ENCODE measurements at regions not wholly inside any gene's neighbourhood (a gene's known extent, or its start where the extent isn't known, plus 50 kb on each side); places are given as distances from the start of the nearest gene placed in this dataset.

- Histone ChIP-seq H3K9me2 (ENCODE audit: insufficient read depth) (no peaks in the 10 kb centered on the region), H3F3A (ENCODE audit: insufficient read depth, low read depth) (no peaks in the 10 kb centered on the region), H3K27me3 (ENCODE audit: insufficient read depth, low read depth) (no peaks in the 10 kb centered on the region), H3K9me3 (ENCODE audit: insufficient read depth, low read depth) (no peaks in the 10 kb centered on the region), H3K4me3 (no peak overlapping the region), H3K79me2 (ENCODE audit: low read depth) (no peaks in the 10 kb centered on the region), H3K27ac (no peak overlapping the region), H3K4me1 (replicated peaks; ENCODE audit: insufficient read depth) (no peaks in the 10 kb centered on the region), H4K20me1 (ENCODE audit: insufficient read depth) (no peaks in the 10 kb centered on the region), H3K4me2 (no peak overlapping the region), H2AFZ (no peak overlapping the region), H3K36me3 (ENCODE audit: low read depth) (no peaks in the 10 kb centered on the region)
- POLR2A ChIA-PET (ENCODE audit: unreplicated experiment): no interaction called here
- no TSS peak for BruUV-seq (replicated peaks)
- no peak for DNase-seq
- intact Hi-C loops (cut with micrococcal nuclease; ENCODE audit: unreplicated experiment): no loop called here
- CTCF ChIA-PET: interaction anchor here (0.7 kb wide), 1 partner anchor 106 kb away, joined by 4 read pairs; no protein-coding TSS in a partner anchor
- no peak for TF ChIP-seq EZH2 (IDR thresholded peaks at IDR 0.05; ENCODE audit: low read depth)
- TF ChIP-seq CTCF (conservative IDR thresholded peaks at IDR 0.05): peak; percentile 34; the same call in 1 of the 2 replicates
Measured at GRCh38 chr6:93036835-93037234, 382.5 kb downstream of the EPHA7 start.

GRCh38 chr6:93035756-93036155, 383.6 kb downstream of the EPHA7 start:
- BruUV-seq (replicated peaks): no TSS peak
- Histone ChIP-seq H3K27me3 (ENCODE audit: insufficient read depth, low read depth) (no peaks in the 10 kb centered on the region), H2AFZ (no peak overlapping the region), H3F3A (ENCODE audit: insufficient read depth, low read depth) (no peaks in the 10 kb centered on the region), H3K27ac (no peak overlapping the region), H3K4me2 (no peak overlapping the region), H3K9me2 (ENCODE audit: insufficient read depth) (no peaks in the 10 kb centered on the region), H3K4me1 (replicated peaks; ENCODE audit: insufficient read depth) (no peaks in the 10 kb centered on the region), H4K20me1 (ENCODE audit: insufficient read depth) (no peaks in the 10 kb centered on the region), H3K79me2 (ENCODE audit: low read depth) (no peaks in the 10 kb centered on the region), H3K36me3 (ENCODE audit: low read depth) (no peaks in the 10 kb centered on the region), H3K9me3 (ENCODE audit: insufficient read depth, low read depth) (no peaks in the 10 kb centered on the region), H3K4me3 (no peak overlapping the region)
- intact Hi-C loops (cut with micrococcal nuclease; ENCODE audit: unreplicated experiment): no loop called here
- ChIA-PET CTCF (no interaction called here), POLR2A (ENCODE audit: unreplicated experiment) (no interaction called here)
- no peak for TF ChIP-seq CTCF (conservative IDR thresholded peaks at IDR 0.05)
- TF ChIP-seq EZH2 (IDR thresholded peaks at IDR 0.05; ENCODE audit: low read depth): no peak
- DNase-seq: no peak

DNA sequence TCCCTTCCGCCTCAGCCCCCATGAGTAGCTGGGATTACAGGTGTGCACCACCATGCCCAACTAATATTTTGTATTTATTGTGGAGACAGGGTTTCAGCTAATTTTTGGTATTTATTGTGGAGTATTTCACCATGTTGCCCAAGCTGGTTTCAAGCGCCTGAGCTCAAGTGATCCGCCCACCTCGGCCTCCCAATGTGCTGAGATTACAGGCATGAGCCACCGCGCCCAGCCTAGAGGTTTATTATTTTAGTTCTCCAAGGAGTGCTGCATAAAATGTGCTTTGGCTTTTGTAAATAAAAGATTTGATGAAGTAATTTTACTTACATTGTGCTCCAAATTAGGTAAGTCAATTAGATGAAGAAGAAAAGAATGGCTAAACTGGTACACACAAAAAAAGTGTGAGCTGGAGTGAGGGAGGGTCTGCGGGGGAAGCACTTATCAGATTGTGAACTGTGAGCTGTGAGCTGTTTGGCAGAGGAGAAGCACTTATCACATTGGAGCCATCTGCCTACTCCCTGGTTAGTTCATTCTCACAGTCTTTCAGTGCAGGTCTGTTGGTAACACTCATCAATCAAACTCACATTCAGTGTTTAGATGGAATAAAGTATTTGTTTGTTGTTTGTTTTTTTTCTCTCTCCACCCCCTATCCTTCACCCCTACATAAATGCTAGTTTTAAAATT, 398.0 kb downstream of the EPHA7 start:
- BruUV-seq (replicated peaks): no TSS peak
- Histone ChIP-seq H3K9me3 (ENCODE audit: insufficient read depth, low read depth) (no peaks in the 10 kb centered on the region), H3K9me2 (ENCODE audit: insufficient read depth) (no peaks in the 10 kb centered on the region), H3K27me3 (ENCODE audit: insufficient read depth, low read depth) (no peaks in the 10 kb centered on the region), H3K4me2 (no peak overlapping the region), H3K4me3 (no peak overlapping the region), H3K27ac (no peak overlapping the region), H4K20me1 (ENCODE audit: insufficient read depth) (no peaks in the 10 kb centered on the region), H3F3A (ENCODE audit: insufficient read depth, low read depth) (no peaks in the 10 kb centered on the region), H2AFZ (no peak overlapping the region), H3K36me3 (ENCODE audit: low read depth) (no peaks in the 10 kb centered on the region), H3K79me2 (ENCODE audit: low read depth) (no peaks in the 10 kb centered on the region), H3K4me1 (replicated peaks; ENCODE audit: insufficient read depth) (no peaks in the 10 kb centered on the region)
- intact Hi-C loops (cut with micrococcal nuclease; ENCODE audit: unreplicated experiment): no loop called here
- no peak for DNase-seq
- ChIA-PET POLR2A (ENCODE audit: unreplicated experiment) (no interaction called here), CTCF (no interaction called here)
- TF ChIP-seq EZH2 (IDR thresholded peaks at IDR 0.05; ENCODE audit: low read depth) (no peak), CTCF (conservative IDR thresholded peaks at IDR 0.05) (no peak)
